ENCODE measurements at regions not wholly inside any gene's neighbourhood (a gene's known extent, or its start where the extent isn't known, plus 50 kb on each side); places are given as distances from the start of the nearest gene placed in this dataset.
A peak's percentile ranks its signal among the peaks of the same experiment; 100 is the strongest.

DNA sequence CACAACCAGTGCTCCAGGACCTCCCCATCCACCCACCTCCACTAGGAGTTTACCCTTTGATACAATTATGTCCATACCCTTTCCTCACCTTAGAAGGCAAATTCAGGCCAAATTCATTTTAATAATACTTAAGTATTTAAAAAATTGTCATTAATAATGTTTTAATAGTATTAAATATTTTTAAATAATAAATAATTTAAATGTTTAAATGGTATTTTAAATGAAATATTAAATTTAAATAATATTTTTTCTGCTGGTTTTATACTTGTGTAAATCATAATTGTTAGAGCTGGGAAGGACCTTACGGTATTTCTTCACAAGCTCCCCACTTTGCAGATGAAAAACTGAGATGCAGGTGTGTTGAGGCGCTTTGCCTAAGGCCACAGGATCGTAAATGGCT, 67.8 kb downstream of the NRN1 start:
- Histone ChIP-seq H3K27ac (ENCODE audit: poor library complexity, severe bottlenecking) (no peak overlapping the region), H3K9me3 (ENCODE audit: severe bottlenecking) (no peaks in the 10 kb centered on the region), H3K4me3 (ENCODE audit: severe bottlenecking) (no peak overlapping the region), H3K36me3 (ENCODE audit: low read depth) (no peaks in the 10 kb centered on the region), H3K27me3 (ENCODE audit: insufficient read depth, poor library complexity, severe bottlenecking) (no peaks in the 10 kb centered on the region), H3K4me1 (ENCODE audit: insufficient read depth, poor library complexity, severe bottlenecking) (no peaks in the 10 kb centered on the region)
- no peak for DNase-seq (ENCODE audit: low spot score)
- no peak for ATAC-seq (ENCODE audit: low read depth)
- no peak for TF ChIP-seq CTCF (IDR thresholded peaks at IDR 0.05; ENCODE audit: poor library complexity, severe bottlenecking)

DNA sequence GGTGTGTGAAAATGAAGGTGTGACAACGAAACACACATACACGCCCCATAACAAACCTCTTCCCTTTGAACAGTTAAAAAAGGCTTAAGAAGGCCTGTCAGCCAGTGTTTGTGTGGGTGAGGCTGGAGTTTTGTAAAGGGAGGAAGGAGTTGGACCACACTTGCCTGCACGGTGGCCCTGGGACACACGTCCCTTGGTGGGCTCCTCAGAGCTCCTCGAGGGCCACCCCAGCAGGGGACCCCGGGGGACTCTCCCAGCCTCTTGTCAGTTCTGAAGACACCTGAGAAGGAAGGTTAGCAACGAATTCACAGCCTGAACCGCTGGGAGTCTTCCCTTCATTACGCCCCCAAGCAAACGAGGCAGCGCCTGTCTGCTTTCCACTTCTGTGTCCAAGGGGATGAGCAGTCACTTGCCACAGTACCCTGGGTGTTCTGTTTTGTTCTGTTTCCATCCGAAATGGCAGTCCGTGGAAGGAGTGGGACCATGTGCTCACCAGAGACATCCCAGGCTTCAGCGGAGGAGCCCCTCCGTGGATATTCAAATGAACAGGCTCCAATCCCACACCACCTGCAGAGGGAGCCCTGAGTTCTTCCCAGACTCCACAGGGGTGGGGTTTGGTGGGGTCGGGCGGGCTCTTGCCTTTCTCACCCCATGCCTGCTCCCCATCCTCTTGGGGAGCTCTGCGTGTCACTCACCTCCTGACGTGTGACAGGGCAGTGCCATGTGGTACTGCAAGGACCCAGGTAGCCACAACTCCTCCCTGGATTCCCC, 68.6 kb downstream of the NRN1 start:
- Histone ChIP-seq H3K9me3 (ENCODE audit: severe bottlenecking) (no peaks in the 10 kb centered on the region), H3K4me1 (ENCODE audit: insufficient read depth, poor library complexity, severe bottlenecking) (no peaks in the 10 kb centered on the region), H3K27me3 (ENCODE audit: insufficient read depth, poor library complexity, severe bottlenecking) (no peaks in the 10 kb centered on the region), H3K36me3 (ENCODE audit: low read depth) (no peaks in the 10 kb centered on the region), H3K27ac (ENCODE audit: poor library complexity, severe bottlenecking) (no peak overlapping the region), H3K4me3 (ENCODE audit: severe bottlenecking) (no peak overlapping the region)
- no peak for DNase-seq (ENCODE audit: low spot score)
- TF ChIP-seq CTCF (IDR thresholded peaks at IDR 0.05; ENCODE audit: poor library complexity, severe bottlenecking) = no peak
- ATAC-seq (ENCODE audit: low read depth) = no peak

DNA sequence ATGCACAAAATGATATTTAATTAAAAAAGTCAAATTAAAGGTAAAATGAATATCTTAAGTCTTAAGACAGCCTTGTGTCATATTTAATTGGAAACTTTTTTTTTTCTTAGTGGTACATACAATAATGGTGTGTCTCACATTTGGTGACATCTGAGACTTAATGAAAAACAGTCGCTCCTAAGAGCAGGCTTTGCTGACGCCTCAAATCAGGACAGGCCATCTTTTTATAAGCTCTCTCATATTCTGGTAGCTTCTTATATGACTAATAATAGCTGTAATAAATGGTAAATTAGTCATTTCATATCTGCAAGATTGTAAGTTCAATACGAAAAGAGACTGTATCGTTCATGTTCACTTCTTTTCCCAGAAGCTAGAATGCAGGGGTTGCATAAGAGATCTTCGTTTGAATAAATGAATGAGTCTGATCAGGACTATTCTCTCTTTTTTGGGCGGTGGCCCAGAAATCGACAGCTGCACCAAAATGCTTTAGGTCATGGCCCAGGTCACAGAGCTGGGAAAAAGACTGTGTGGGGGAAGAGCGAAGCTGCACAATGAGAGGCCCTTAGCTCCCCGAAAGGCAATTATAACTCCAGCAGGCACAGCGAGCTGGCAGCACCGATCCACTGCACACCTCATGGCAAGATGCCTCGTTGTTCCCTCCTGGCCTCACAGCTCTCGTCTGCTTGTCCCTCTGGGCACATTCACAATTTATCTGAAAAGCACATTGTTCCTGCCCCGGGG, 69.4 kb downstream of the NRN1 start:
- Histone ChIP-seq H3K4me1 (ENCODE audit: insufficient read depth, poor library complexity, severe bottlenecking) (no peaks in the 10 kb centered on the region), H3K27ac (ENCODE audit: poor library complexity, severe bottlenecking) (no peak overlapping the region), H3K4me3 (ENCODE audit: severe bottlenecking) (no peak overlapping the region), H3K27me3 (ENCODE audit: insufficient read depth, poor library complexity, severe bottlenecking) (peaks cover 6% of the 10 kb centered on the region), H3K9me3 (ENCODE audit: severe bottlenecking) (no peaks in the 10 kb centered on the region), H3K36me3 (ENCODE audit: low read depth) (no peaks in the 10 kb centered on the region)
- DNase-seq (ENCODE audit: low spot score) (no peak), ATAC-seq (ENCODE audit: low read depth) (no peak)
- no peak for TF ChIP-seq CTCF (IDR thresholded peaks at IDR 0.05; ENCODE audit: poor library complexity, severe bottlenecking)

DNA sequence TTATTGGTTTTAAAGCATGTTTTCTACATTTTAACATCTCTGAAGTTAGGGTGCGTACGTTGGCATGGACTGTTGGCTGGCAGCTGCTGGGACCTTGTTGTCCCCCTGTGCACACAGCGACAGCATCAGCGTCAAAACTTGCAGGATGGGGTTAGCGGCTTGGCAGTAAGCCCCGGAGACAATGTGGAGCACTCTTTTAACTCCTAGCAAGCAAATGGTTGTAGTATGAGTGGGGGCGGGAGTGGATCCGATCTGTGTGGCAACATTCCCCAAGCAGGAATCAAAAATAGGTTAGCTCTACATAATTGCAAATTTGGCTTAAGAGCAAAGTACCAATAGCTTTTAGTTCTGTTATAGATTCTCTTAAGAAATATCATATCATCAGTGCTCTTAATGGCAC, 70.1 kb downstream of the NRN1 start:
- ATAC-seq (ENCODE audit: low read depth) = no peak
- no peak for TF ChIP-seq CTCF (IDR thresholded peaks at IDR 0.05; ENCODE audit: poor library complexity, severe bottlenecking)

DNA sequence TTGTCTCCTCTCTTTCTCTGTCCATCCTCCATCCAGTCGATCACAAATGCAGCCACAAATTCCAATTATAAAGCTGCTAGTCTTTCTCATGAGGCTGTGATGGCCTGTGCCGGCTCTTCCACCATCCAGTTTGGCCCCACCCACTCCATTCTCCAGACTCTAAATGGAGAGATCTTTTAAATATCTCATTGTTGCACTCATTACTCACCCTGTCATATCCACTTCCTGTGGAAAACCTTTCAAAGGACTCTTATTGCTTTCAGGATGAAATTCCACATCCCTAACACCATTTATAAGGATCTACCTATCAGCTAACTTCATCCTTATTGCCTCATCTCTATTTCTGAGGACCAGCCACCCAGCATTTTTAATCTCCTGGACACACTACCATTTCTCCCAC, 70.6 kb downstream of the NRN1 start:
- TF ChIP-seq CTCF (IDR thresholded peaks at IDR 0.05; ENCODE audit: poor library complexity, severe bottlenecking) = no peak
- peak; percentile 63 for ATAC-seq (ENCODE audit: low read depth)
- Histone ChIP-seq H3K4me1 (ENCODE audit: insufficient read depth, poor library complexity, severe bottlenecking) (no peaks in the 10 kb centered on the region), H3K36me3 (ENCODE audit: low read depth) (no peaks in the 10 kb centered on the region), H3K27me3 (ENCODE audit: insufficient read depth, poor library complexity, severe bottlenecking) (peaks cover 15% of the 10 kb centered on the region), H3K27ac (ENCODE audit: poor library complexity, severe bottlenecking) (no peak overlapping the region), H3K4me3 (ENCODE audit: severe bottlenecking) (no peak overlapping the region), H3K9me3 (ENCODE audit: severe bottlenecking) (no peaks in the 10 kb centered on the region)
- no peak for DNase-seq (ENCODE audit: low spot score)

More for the DNA sequence above, 70.1 kb downstream of the NRN1 start:
- H3K27me3 ChIP-seq (ENCODE audit: insufficient read depth, poor library complexity, severe bottlenecking) = peaks cover 11% of the 10 kb centered on the region
- H3K9me3 ChIP-seq (ENCODE audit: severe bottlenecking) = no peaks in the 10 kb centered on the region
- H3K4me1 ChIP-seq (ENCODE audit: insufficient read depth, poor library complexity, severe bottlenecking) = no peaks in the 10 kb centered on the region
- no peak for DNase-seq (ENCODE audit: low spot score)
- no peak overlapping the region for H3K27ac ChIP-seq (ENCODE audit: poor library complexity, severe bottlenecking)
- no peaks in the 10 kb centered on the region for H3K36me3 ChIP-seq (ENCODE audit: low read depth)
- H3K4me3 ChIP-seq (ENCODE audit: severe bottlenecking) = no peak overlapping the region
